Hematopoietic multipotent progenitor cell (in vitro differentiated cells): ENCODE measurements at regions not wholly inside any gene's neighbourhood (a gene's known extent, or its start where the extent isn't known, plus 50 kb on each side); places are given as distances from the start of the nearest gene placed in this dataset.
A peak's percentile ranks its signal among the peaks of the same experiment; 100 is the strongest.
"Not testable (repeated sequence)": the region's sequence is repeated elsewhere in the genome, so short reads cannot be mapped to it uniquely, and the experiment has no call there.

ENCODE experiments used
- DNase-seq, 3 donors: peaks; one replicate each; pipeline ENCODE4 v3.0.0-alpha.2; 2011 to 2015; ENCODE audit warnings: low read depth in 2 of 3, low spot score in 2 of 3

DNA sequence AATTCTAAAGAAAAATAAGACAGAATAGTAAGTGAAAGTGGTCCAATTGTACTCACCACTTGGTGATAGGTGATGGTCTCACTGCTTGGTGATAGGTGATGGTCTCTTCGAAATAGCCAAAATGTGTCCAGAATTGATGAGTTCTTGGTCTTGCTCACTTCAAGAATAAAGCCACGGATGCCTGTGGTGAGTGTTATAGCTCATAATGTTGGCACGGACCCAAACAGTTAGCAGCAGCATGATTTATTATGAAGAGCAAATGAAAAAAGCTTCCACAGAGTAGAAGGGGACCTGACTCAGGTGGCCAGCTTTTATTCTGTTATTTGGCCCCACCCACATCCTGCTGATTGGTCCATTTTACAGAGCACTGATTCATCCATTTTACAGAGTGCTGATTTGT is 272.6 kb downstream of the RPS4Y2 start:
- peak in 1 of 3 donors; percentile 68 for DNase-seq

GRCh38 chrY:21033363-21033762 is 277.5 kb downstream of the RPS4Y2 start:
- peak in 1 of 3 donors; percentile 21 for DNase-seq

- no peak for DNase-seq
Measured at GRCh38 chrY:21034151-21035061, 278.5 kb downstream of the RPS4Y2 start.

- DNase-seq: not testable (repeated sequence)
Measured at GRCh38 chrY:21037398-21037797, 281.5 kb downstream of the RPS4Y2 start.

- no peak for DNase-seq
Measured at GRCh38 chrY:21039811-21040210, 283.9 kb downstream of the RPS4Y2 start.

DNA sequence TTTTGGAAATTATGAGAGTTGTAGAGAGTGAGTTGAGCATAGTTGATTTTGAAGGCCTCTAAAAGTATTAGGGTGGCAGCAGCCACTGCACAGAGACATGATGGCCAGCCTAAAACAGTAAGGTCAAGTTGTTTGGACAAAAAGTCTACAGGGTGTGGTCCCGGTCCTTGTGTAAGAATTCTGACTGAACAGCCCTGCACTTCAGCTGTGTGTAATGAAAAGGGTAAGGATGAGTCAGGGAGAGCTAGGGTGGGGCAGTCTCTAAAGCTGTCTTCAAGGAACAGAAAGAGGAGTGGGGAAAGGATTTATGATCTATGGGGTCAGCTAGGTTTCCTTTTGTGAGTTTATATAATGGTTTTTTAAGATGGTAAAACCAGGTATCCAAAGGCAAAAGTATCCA is 284.8 kb downstream of the RPS4Y2 start:
- DNase-seq: not testable (repeated sequence)

- DNase-seq: peak in 1 of 3 donors; percentile 20
Measured at GRCh38 chrY:21073079-21073478, 317.2 kb downstream of the RPS4Y2 start.

DNA sequence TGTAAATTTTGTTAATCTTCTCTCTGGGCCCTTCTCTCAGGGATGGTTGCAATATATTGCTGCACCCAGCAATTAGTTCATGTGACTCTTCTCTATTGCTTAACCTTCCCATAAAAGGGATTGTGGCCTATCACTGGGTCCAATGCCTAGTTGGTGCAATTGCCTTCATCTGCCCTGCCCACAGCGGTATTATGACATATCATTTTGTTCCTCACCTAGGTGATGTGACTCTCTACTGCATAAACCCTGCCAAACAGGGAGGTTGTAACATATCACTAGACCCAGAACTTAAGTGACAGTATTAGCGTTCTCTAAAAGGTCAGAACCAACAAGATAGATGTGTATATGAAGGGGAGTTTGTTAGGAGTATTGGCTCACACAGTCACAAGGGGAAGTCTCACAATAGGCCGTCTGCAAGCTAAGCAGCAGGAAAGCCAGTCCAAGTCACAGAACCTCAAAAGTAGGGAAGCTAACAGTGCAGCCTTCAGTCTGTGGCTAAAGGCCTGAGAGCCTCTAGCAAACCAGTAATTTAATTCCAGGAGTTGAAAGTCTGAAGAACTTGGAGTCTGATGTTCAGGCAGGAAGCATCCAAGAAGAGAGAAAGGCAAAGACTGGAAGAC is 317.8 kb downstream of the RPS4Y2 start:
- peak in 1 of 3 donors; percentile 17 for DNase-seq

DNA sequence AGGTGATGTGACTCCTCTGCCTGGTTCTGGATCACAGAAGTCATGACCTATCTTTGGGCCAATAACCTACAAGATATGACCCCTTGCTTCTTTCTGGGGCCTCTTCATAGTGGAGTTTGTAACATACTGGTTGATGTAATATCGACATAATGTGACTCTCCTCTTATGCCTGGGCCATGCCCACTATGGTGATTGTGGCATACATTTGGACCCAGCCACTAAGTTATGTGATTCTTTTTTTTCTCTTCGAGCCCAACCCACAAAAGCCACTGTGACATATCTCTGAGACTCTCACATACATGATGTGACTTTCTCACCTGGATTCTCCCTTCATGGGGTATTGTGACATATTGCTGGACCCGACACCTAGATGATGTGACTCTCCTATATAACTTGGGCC is 319.8 kb downstream of the RPS4Y2 start:
- DNase-seq: no peak

GRCh38 chrY:21079670-21080069 is 323.8 kb downstream of the RPS4Y2 start:
- no peak for DNase-seq

- DNase-seq: no peak
Measured at GRCh38 chrY:21081640-21082611, 326.0 kb downstream of the RPS4Y2 start.

- no peak for DNase-seq
Measured at GRCh38 chrY:21082639-21083038, 326.7 kb downstream of the RPS4Y2 start.

GRCh38 chrY:21091909-21092308 is 336.0 kb downstream of the RPS4Y2 start:
- peak in 1 of 3 donors; percentile 8 for DNase-seq

GRCh38 chrY:21102507-21102906 is 346.6 kb downstream of the RPS4Y2 start:
- DNase-seq: no peak

DNA sequence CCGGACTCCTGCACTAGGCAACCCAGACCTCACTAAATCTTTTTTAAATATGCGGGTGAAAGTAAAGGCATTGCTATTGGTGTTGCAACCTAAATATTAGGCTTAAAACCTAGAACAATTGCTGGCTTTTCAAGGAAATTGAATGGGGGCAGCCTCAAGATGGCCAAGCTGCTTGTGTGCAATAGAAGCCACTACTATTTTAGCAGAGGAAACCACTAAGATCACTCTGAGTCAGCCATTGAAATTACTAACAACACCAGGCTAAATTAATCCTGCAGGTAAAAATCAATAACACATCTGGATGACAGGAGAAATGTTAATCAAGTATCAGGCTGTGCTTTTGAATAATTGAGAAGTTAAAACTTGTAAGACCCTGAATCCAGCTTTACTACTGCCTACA is 348.0 kb downstream of the RPS4Y2 start:
- DNase-seq: no peak

DNA sequence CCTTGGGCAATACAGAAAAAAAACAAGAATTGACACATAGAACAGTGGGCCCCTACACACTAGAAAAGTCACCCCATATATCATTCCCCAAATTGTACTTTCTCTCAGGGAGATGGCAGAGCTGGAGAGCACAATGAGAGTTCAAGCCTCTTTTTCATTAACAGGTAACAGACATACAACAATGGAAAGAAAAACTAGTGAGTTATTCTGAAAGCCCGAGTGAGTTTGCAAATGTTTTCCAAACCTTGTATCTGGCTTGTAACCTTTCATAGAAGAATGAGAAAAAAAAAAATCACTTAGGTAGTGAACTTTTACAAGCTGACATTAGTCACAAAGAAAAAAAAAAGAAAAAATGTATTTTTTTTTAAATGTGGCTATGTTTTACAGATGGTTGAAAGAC is 349.6 kb downstream of the RPS4Y2 start:
- no peak for DNase-seq

DNA sequence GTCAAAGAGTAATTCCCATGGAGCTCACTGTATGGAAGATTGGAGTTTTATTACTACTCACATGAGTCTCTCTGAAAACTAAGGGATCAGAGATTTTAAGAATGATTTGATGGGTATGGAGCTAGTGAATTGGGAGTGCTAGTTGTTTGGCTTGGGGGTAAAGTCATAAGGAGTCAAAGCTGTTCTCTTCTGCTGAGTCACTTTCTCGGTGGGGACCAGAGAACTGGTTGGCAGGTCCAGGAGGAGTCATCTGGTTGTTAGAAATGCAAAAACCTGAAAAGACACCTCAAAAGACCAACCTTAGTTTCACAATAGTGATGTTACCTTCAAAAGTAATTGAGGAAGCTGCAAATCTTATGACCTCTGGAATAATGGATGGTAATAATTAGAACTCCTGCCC is 355.4 kb downstream of the RPS4Y2 start:
- no peak for DNase-seq

DNA sequence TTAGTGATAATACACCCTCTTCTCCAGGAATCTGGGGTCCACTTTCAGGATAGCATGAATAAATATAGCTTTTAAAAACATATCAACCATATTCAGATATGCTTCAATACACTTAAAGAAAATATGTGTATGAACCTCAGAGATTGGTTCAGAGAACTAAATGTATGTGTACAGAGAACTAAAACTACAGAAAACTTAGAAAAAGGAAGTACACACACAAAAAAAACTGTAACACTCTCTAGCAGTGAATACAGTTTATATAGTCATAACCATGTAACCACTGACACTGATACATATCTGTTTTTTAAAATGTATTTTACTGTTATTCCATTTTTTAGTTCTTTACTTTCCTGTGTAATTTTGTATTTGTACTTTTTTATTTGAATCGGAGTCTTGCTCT is 365.2 kb downstream of the RPS4Y2 start:
- peak in 1 of 3 donors; percentile 5 for DNase-seq

GRCh38 chrY:21135591-21135990 is 375.5 kb upstream of the RBMY1B start:
- DNase-seq: no peak

DNA sequence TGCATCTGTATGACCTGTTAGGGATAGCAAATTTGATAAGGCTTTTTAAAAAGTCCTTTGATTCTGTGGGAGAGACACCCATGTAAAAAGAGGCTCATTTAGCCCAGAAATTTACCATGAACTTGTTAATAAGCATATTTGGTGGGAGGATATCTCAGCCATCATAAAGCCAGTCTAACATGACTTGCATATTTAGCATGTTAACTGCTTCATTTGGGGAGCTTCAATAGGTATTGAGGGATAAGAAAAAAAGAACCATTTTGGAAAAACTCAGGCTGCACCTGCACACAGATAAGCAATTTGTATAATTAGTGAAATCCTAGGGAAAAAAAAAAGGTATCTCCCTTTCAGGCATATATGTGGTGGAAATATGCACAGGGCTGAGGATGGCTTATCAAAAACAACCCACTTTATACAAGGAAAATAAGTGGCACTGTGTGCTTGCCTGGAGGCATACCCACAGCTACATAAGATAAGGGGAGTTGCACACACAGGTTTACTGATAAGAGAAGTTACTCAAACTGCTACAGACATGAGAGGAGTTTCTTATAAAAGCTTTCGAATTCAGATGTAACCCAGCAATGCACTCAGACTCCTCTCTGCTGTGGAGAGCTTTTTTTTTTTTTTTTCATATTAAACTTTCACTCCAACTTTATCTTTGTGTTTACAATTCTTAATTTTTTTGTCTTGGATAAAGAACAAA is 372.9 kb upstream of the RBMY1B start:
- DNase-seq: peak in 1 of 3 donors; percentile 15
